ENCODE measurements at regions not wholly inside any gene's neighbourhood (a gene's known extent, or its start where the extent isn't known, plus 50 kb on each side); places are given as distances from the start of the nearest gene placed in this dataset.

- Histone ChIP-seq H3K27ac (no peak overlapping the region), H3K4me1 (replicated peaks in 1 of 2) (no peaks in the 10 kb centered on the region), H3K36me3 (replicated peaks in 1 of 2) (no peaks in the 10 kb centered on the region), H3K4me3 (no peak overlapping the region), H3K27me3 (no peaks in the 10 kb centered on the region), H3K9me3 (replicated peaks in 1 of 3) (no peaks in the 10 kb centered on the region)
- WGBS, 4 donors = 80 to 100% (median 89%) methylated on average over 2 to 4 of the region's 4 CpGs
- intact Hi-C loops (cut with DNase I) = no loop called here
- TF ChIP-seq POLR2A (IDR thresholded peaks at IDR 0.05) (no peak), CTCF (IDR thresholded peaks at IDR 0.05) (no peak)
- DNase-seq = no peak
Observed at GRCh38 chr5:77867914-77868313, 91.8 kb upstream of the TBCA start.

DNA sequence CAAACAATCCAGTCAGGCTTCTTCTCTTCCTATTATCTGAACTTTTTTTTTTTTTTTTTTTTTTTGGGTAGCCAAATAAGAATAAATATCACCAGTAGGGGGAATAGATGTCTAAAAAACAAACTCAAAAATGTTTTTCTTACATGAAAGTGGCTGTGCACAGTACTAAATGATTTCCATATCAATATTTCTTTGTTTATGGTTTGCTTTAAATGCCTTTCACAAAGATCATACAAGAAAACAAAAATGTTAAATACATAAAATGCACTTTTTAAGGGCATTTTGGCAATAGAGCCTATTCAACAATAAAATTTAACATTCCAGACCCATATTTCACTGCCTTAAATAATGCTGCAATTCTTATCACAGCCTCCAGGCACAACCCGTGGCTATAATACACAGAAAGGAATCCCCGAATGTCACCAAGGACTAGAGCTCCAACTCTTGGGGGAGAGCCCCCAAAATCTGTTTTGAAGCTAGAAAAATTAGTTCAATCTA, 91.1 kb upstream of the TBCA start:
- no peaks in the 10 kb centered on the region for H3K4me1 ChIP-seq (replicated peaks in 1 of 2)
- H3K27ac ChIP-seq = no peak overlapping the region
- no peaks in the 10 kb centered on the region for H3K27me3 ChIP-seq
- no peak overlapping the region for H3K4me3 ChIP-seq
- no peak for DNase-seq
- intact Hi-C loops (cut with DNase I) = no loop called here
- no peak for TF ChIP-seq POLR2A (IDR thresholded peaks at IDR 0.05)
- peak in 5 of 6 experiments; percentile 18 to 49 (median 38) for TF ChIP-seq CTCF (IDR thresholded peaks at IDR 0.05)
- H3K36me3 ChIP-seq (replicated peaks in 1 of 2) = no peaks in the 10 kb centered on the region
- 15 to 37% (median 22%) methylated on average over 2 of the region's 2 CpGs for WGBS, 4 donors
- H3K9me3 ChIP-seq (replicated peaks in 1 of 3) = no peaks in the 10 kb centered on the region

DNA sequence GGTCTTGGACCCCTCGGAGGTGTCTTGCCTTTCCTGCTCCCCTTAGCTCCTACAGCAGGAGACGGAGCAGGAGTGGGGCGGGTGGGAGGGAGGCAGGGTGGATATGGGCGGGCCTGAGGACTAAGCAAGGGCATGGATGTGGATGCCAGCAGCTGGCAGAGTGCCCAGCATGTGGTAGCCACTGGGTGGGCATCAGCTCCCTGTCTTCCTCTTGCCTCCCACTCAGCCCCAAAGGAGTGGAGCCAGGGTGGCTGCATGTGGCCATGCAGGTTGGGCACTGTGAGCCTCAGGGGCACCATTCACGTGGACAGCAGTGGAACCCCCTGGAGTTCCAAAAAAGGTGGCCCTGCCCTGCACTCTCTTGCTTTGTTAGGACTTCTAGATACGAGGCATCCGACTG, 90.1 kb upstream of the TBCA start:
- no peaks in the 10 kb centered on the region for H3K9me3 ChIP-seq (replicated peaks in 1 of 3)
- no peak overlapping the region for H3K4me3 ChIP-seq
- no peak for DNase-seq
- no peak overlapping the region for H3K27ac ChIP-seq
- intact Hi-C loops (cut with DNase I) = no loop called here
- no peaks in the 10 kb centered on the region for H3K36me3 ChIP-seq (replicated peaks in 1 of 2)
- WGBS, 4 donors = 75 to 89% (median 83%) methylated on average over 4 to 7 of the region's 7 CpGs
- H3K4me1 ChIP-seq (replicated peaks in 1 of 2) = no peaks in the 10 kb centered on the region
- H3K27me3 ChIP-seq = no peaks in the 10 kb centered on the region
- TF ChIP-seq CTCF (IDR thresholded peaks at IDR 0.05) = no peak

DNA sequence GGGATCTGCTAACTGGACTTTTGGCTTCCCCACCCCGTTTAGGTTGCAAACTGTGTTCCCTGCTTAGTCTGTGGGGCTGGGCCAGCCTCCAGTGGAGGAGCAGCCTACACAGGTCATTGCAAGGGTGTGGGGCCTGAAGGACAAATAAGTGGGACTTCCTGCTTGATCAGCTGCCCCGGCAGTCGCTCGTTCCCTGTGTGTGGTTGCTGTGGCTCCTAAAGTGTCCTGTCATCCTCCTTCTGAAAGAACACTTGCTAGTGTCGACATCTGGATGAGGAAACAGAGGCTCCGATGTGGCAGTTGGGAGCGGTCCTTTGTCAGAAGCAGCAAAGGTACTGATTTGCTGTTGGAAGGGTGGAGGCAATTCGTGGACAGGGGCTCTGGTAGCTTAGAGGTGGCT, 88.9 kb upstream of the TBCA start:
- DNase-seq = no peak
- Histone ChIP-seq H3K27ac (no peak overlapping the region), H3K27me3 (no peaks in the 10 kb centered on the region), H3K36me3 (replicated peaks in 1 of 2) (no peaks in the 10 kb centered on the region), H3K9me3 (replicated peaks in 1 of 3) (no peaks in the 10 kb centered on the region), H3K4me1 (replicated peaks in 1 of 2) (no peaks in the 10 kb centered on the region), H3K4me3 (no peak overlapping the region)
- TF ChIP-seq POLR2A (IDR thresholded peaks at IDR 0.05) = no peak
- no peak for TF ChIP-seq CTCF (IDR thresholded peaks at IDR 0.05)
- WGBS, 4 donors = 60 to 67% (median 63%) methylated on average over 8 of the region's 8 CpGs
- intact Hi-C loops (cut with DNase I) = no loop called here

All from adrenal gland (tissue), 9 donors.